Nephron progenitor cell (in vitro differentiated cells): ENCODE measurements at regions not wholly inside any gene's neighbourhood (a gene's known extent, or its start where the extent isn't known, plus 50 kb on each side); places are given as distances from the start of the nearest gene placed in this dataset.
"Not testable (repeated sequence)": the region's sequence is repeated elsewhere in the genome, so short reads cannot be mapped to it uniquely, and the experiment has no call there.

Source experiments
- DNase-seq: peaks from one replicate; pipeline ENCODE4 v3.0.0; 2021
- H3K27ac Mint-ChIP-seq: 2 replicates; pipeline ENCODE4 v1.8.0; 2021; ENCODE audit warnings: mild to moderate bottlenecking, moderate library complexity, mixed read lengths
- H3K27me3 Mint-ChIP-seq: 2 replicates; pipeline ENCODE4 v1.8.0; 2021; ENCODE audit warnings: mild to moderate bottlenecking, low read depth, mixed read lengths; ENCODE audit not compliant: poor library complexity
- H3K36me3 Mint-ChIP-seq: 2 replicates; pipeline ENCODE4 v1.8.0; 2021; ENCODE audit warnings: low read depth, mixed read lengths
- H3K4me1 Mint-ChIP-seq: 2 replicates; pipeline ENCODE4 v1.8.0; 2021; ENCODE audit warnings: mixed read lengths
- H3K4me3 Mint-ChIP-seq: 2 replicates; pipeline ENCODE4 v1.8.0; 2021; ENCODE audit warnings: mild to moderate bottlenecking, moderate library complexity, mixed read lengths
- H3K9me3 Mint-ChIP-seq: 2 replicates; pipeline ENCODE4 v1.8.0; 2021; ENCODE audit warnings: mild to moderate bottlenecking, moderate library complexity, mixed read lengths
- TF ChIP-seq, protein P1 (sequence below): fragments of 200-600 bp; sonication (generic); IDR thresholded peaks from 2 replicates; pipeline ENCODE4 v1.5.0; 2021; ENCODE audit warnings: antibody characterized with exemption

DNA sequence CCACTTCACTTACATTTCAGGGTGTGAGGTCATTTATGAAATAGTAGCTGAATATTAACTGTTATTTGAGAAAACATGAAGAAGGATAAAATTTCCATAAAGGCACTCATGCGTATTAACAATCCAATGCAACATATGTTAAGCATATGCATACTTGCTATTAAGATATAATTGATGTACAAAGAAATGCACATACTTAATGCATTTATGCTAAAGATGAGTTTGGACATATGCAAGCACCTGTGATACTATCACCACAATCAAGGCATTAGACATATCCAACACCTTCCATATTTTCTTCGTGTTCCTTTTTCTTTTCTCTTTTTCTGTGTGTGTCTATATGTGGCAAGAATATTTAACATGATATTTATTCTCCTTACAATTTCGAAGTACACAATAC, 464.8 kb upstream of the BRINP3 start:
- Mint-ChIP-seq H3K36me3 (no peaks in the 10 kb centered on the region), H3K27me3 (no peaks in the 10 kb centered on the region), H3K27ac (no peak overlapping the region), H3K9me3 (no peaks in the 10 kb centered on the region), H3K4me1 (no peaks in the 10 kb centered on the region), H3K4me3 (no peak overlapping the region)
- DNase-seq: no peak
- TF ChIP-seq, protein P1, sequence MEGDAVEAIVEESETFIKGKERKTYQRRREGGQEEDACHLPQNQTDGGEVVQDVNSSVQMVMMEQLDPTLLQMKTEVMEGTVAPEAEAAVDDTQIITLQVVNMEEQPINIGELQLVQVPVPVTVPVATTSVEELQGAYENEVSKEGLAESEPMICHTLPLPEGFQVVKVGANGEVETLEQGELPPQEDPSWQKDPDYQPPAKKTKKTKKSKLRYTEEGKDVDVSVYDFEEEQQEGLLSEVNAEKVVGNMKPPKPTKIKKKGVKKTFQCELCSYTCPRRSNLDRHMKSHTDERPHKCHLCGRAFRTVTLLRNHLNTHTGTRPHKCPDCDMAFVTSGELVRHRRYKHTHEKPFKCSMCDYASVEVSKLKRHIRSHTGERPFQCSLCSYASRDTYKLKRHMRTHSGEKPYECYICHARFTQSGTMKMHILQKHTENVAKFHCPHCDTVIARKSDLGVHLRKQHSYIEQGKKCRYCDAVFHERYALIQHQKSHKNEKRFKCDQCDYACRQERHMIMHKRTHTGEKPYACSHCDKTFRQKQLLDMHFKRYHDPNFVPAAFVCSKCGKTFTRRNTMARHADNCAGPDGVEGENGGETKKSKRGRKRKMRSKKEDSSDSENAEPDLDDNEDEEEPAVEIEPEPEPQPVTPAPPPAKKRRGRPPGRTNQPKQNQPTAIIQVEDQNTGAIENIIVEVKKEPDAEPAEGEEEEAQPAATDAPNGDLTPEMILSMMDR: no peak

DNA sequence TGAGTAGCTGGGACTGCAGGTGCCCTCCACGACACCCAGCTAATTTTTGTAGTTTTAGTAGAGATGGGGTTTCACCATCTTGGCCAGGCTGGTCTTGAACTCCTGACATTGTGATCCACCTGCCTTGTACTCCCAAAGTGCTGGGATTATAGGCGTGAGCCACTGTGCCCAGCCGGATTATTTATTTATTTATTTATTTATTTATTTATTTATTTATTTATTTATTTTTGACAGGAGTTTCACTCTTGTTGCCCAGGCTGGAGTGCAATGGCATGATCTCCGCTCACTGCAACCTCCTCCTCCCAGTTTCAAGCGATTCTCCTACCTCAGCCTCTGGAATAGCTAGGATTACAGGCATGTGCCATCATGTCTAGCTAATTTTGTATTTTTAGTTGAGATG, 466.1 kb upstream of the BRINP3 start:
- H3K9me3 Mint-ChIP-seq, H3K36me3 Mint-ChIP-seq, H3K27ac Mint-ChIP-seq, DNase-seq, H3K4me1 Mint-ChIP-seq, H3K4me3 Mint-ChIP-seq, H3K27me3 Mint-ChIP-seq: not testable (repeated sequence)

DNA sequence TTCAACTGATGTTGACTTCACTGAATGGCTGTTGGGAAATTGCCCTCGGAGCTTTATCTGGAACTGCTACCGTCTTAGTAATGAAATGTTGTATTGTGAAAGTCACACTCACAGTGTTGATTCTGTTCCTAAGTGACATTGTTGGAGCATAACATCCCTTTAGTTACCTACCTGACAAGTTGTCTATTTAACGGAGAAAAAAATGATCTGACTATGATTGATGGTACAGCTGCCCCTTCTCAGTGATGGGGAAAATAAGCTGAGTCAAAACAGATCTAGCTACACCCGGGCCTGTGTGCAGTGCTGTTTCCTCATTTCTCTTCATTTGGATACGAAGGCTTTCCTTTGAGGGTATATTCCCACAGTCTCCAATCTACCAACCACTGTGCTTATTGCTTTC, 472.3 kb upstream of the BRINP3 start:
- Mint-ChIP-seq H3K4me3 (no peak overlapping the region), H3K27ac (no peak overlapping the region), H3K4me1 (no peaks in the 10 kb centered on the region), H3K9me3 (no peaks in the 10 kb centered on the region), H3K27me3 (no peaks in the 10 kb centered on the region), H3K36me3 (no peaks in the 10 kb centered on the region)
- no peak for DNase-seq
- TF ChIP-seq, protein P1: no peak

DNA sequence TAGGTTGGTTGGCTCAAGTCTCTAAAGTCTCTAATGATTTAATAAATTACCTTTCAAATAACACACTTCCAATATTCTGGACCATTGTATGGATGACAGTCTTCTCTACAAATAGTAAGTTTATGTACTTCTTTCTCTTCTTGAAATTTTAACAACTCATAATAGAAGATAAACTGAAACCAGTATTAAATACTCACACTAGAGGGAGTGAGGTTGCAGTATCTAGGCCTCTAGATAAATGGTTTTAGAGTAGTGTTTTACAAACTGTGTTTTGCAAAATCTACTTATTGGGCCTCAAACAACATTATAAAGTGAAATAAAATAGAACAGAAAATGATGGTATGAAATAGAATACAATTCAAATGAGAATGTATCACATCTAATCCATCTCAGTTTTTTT, 479.9 kb upstream of the BRINP3 start:
- TF ChIP-seq, protein P1: no peak
- Mint-ChIP-seq H3K36me3 (no peaks in the 10 kb centered on the region), H3K4me1 (no peaks in the 10 kb centered on the region), H3K27me3 (no peaks in the 10 kb centered on the region), H3K4me3 (no peak overlapping the region), H3K9me3 (no peaks in the 10 kb centered on the region), H3K27ac (no peak overlapping the region)
- no peak for DNase-seq

DNA sequence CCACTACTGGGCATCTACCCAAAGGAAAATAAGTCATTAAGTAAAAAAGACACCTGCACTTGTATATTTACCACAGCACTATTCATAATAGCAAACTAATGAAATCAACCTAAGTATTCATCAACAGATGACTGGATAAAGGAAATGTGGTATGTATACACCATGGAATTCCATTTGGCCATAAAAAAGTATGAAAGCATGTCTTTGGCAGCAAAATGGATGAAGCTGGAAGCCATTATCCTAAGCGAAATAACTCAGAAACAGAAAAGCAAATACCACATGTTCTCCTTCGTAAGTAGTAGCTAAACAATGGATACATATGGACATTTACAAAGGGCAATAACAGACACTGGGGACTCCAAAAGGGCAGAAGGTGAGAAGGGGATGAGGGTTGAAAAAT, 485.7 kb upstream of the BRINP3 start:
- Mint-ChIP-seq H3K27ac (no peak overlapping the region), H3K4me3 (no peak overlapping the region), H3K9me3 (no peaks in the 10 kb centered on the region), H3K4me1 (no peaks in the 10 kb centered on the region), H3K27me3 (no peaks in the 10 kb centered on the region), H3K36me3 (no peaks in the 10 kb centered on the region)
- TF ChIP-seq, protein P1: no peak
- no peak for DNase-seq

DNA sequence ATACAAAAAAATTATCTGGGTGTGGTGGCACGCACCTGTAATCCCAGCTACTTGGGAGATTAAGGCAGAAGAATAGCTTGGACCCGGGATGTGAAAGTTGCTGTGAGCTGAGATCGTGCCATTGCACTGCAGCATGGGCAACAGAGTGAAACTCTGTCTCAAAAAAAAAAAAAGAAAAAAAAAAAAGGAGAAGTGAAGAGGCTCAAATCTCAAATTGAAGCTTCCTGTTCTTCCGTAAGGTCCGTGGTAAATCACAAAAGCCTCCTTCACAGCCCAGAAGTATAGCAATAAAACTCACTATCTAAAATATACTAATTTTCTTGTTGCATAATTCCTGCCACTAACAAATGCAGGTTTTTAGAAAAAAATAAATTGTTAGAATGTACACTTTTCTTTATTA, 498.2 kb upstream of the BRINP3 start:
- H3K9me3 Mint-ChIP-seq: no peaks in the 10 kb centered on the region
- no peak for DNase-seq
- no peaks in the 10 kb centered on the region for H3K4me1 Mint-ChIP-seq
- H3K36me3 Mint-ChIP-seq: no peaks in the 10 kb centered on the region
- TF ChIP-seq, protein P1: no peak
- no peak overlapping the region for H3K4me3 Mint-ChIP-seq
- no peak overlapping the region for H3K27ac Mint-ChIP-seq
- peaks cover 3% of the 10 kb centered on the region for H3K27me3 Mint-ChIP-seq

DNA sequence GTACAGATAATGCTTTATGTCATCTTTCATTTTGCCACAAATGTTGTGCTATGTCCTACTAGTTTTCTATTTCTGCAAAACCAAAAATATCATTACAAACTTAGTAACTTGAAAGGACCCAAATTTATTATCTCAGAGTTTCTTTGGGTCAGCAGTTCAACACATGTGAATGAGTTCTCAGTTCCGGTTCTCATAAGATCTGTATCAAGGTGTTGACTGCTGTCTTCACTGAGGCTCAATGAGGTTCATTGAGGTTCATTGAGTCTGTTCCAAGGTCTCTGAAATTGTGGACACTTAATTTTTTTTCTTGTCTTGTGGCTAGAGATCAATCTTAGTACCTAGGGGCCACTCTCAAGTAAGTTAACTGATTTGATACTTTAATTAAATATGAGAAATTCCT, 525.1 kb upstream of the BRINP3 start:
- H3K4me1 Mint-ChIP-seq: no peaks in the 10 kb centered on the region
- no peaks in the 10 kb centered on the region for H3K9me3 Mint-ChIP-seq
- no peaks in the 10 kb centered on the region for H3K36me3 Mint-ChIP-seq

More for the DNA sequence above, 525.1 kb upstream of the BRINP3 start:
- Mint-ChIP-seq H3K27me3 (no peaks in the 10 kb centered on the region), H3K27ac (no peak overlapping the region), H3K4me3 (no peak overlapping the region)
- TF ChIP-seq, protein P1: no peak
- DNase-seq: no peak
